Esophagus squamous epithelium (tissue), 5 donors: ENCODE measurements at regions not wholly inside any gene's neighbourhood (a gene's known extent, or its start where the extent isn't known, plus 50 kb on each side); places are given as distances from the start of the nearest gene placed in this dataset.

Experiments
- DNase-seq: peaks from one replicate; lab custom pipeline; 2025; lab: John Stamatoyannopoulos, UW
- H3K27ac ChIP-seq, 4 donors: fragments of 200-600 bp; sonication (generic); one replicate each; pipeline ENCODE4 v1.5.1; 2016 to 2019; ENCODE audit warnings: mild to moderate bottlenecking in 1 of 4
- H3K27me3 ChIP-seq, 4 donors: fragments of 200-600 bp; sonication (generic); 1 replicate in 3 of 4; 2 replicates in 1 of 4; pipeline versions ENCODE4 v1.5.1 to v1.6.0; 2017 to 2021; ENCODE audit warnings: antibody characterized with exemption in 1 of 4
- H3K36me3 ChIP-seq, 3 donors: fragments of 200-600 bp; sonication (generic); one replicate each; pipeline ENCODE4 v1.5.1; 2016 to 2019
- H3K4me1 ChIP-seq, 3 donors: fragments of 200-600 bp; sonication (generic); one replicate each; pipeline ENCODE4 v1.5.1; 2017 to 2019
- H3K4me3 ChIP-seq, 4 donors: fragments of 200-600 bp; sonication (generic); 1 replicate in 3 of 4; 2 replicates in 1 of 4; pipeline ENCODE4 v1.5.1; 2016 to 2019; ENCODE audit warnings: mild to moderate bottlenecking in 2 of 4, moderate library complexity in 1 of 4
- H3K9me3 ChIP-seq, 3 donors: fragments of 200-600 bp; sonication (generic); one replicate each; pipeline ENCODE4 v1.5.1; 2016 to 2019
- POLR2A ChIP-seq, 4 donors: fragments of 450-650 bp; IDR thresholded peaks; one replicate each; pipeline ENCODE4 v1.6.1; 2017; ENCODE audit warnings: antibody characterized with exemption in 4 of 4, mild to moderate bottlenecking in 4 of 4, moderate library complexity in 3 of 4
- WGBS, 2 donors: methylation state at CpG; one replicate each; pipeline ENCODE4 v1.1.5; 2018; 5-methylcytosine and 5-hydroxymethylcytosine counted together
- intact Hi-C: fragments of 100-400 bp; cut with DNase I; formaldehyde crosslinking; loops from one replicate; pipeline ENCODE4 v1.15.0; 2022
- TF ChIP-seq, protein P1 (sequence below), 6 experiments: fragments of 450-650 bp in 4 of 6; fragments of 200-600 bp in 2 of 6; sonication (generic) in 2 of 6; IDR thresholded peaks; one replicate each; pipeline ENCODE4 v1.5.1; 2016 to 2019; ENCODE audit warnings: antibody characterized with exemption in 6 of 6, mild to moderate bottlenecking in 4 of 6, moderate library complexity in 4 of 6
- donor health status: DM: yes; HTN: yes; CAD: no.

DNA sequence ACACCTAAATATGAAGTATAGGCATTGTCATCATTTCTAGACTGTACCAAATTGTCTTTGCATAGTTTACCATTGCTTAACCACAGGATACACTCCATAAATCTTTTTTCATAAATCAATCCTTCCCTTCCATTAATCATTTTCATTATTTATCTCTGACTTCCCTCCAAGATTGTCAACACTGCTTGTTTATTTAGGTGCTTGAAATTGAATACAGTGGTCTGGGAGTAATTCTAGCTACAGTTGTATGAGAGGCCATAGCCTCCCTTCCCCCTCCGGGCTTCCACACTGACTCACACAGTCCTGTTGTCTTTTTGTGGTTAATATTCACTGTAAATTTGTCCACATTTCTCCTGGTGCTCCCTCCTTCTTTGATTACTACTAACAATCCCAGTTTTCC lies 114.2 kb upstream of the ARID2 start:
- intact Hi-C loops, result no loop called here
- no peaks in the 10 kb centered on the region for H3K9me3 ChIP-seq
- no peaks in the 10 kb centered on the region for H3K36me3 ChIP-seq
- no peak for TF ChIP-seq POLR2A (IDR thresholded peaks at IDR 0.05)
- TF ChIP-seq, protein P1, sequence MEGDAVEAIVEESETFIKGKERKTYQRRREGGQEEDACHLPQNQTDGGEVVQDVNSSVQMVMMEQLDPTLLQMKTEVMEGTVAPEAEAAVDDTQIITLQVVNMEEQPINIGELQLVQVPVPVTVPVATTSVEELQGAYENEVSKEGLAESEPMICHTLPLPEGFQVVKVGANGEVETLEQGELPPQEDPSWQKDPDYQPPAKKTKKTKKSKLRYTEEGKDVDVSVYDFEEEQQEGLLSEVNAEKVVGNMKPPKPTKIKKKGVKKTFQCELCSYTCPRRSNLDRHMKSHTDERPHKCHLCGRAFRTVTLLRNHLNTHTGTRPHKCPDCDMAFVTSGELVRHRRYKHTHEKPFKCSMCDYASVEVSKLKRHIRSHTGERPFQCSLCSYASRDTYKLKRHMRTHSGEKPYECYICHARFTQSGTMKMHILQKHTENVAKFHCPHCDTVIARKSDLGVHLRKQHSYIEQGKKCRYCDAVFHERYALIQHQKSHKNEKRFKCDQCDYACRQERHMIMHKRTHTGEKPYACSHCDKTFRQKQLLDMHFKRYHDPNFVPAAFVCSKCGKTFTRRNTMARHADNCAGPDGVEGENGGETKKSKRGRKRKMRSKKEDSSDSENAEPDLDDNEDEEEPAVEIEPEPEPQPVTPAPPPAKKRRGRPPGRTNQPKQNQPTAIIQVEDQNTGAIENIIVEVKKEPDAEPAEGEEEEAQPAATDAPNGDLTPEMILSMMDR (IDR thresholded peaks at IDR 0.05), result no peak
- peaks cover 0 to 5% (median 0%) of the 10 kb centered on the region in 4 donors for H3K27me3 ChIP-seq
- H3K27ac ChIP-seq, result no peak overlapping the region
- no peak for DNase-seq
- H3K4me3 ChIP-seq, result no peak overlapping the region
- 22 to 50% methylated on average over 1 of the region's 1 CpG for WGBS, 2 donors
- H3K4me1 ChIP-seq, result peaks cover 0 to 6% (median 0%) of the 10 kb centered on the region in 3 donors

DNA sequence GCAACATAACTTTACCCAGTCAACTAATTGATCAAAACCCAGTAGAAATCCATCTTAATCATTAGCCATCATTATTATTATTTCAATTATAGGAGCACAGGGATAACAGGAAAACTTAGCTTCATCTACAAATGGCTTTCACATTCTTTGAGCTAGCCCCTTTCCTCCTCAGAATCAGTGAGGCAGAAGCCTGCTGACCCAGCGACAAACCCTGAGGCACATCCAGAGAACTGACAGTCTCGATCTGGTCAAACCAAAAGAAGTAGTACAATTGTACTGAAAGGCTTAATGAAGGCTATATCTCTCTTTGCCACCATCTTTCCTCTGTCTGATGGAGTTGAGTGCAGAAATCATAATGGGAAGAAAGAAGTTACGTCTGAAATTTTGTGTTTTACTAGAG lies 109.8 kb upstream of the ARID2 start:
- no peaks in the 10 kb centered on the region for H3K36me3 ChIP-seq
- H3K4me3 ChIP-seq, result no peak overlapping the region
- no peak for DNase-seq
- intact Hi-C loops, result no loop called here
- TF ChIP-seq, protein P1 (IDR thresholded peaks at IDR 0.05), result no peak
- TF ChIP-seq POLR2A (IDR thresholded peaks at IDR 0.05), result no peak
- no peak overlapping the region for H3K27ac ChIP-seq
- 81 to 97% methylated on average over 3 of the region's 3 CpGs for WGBS, 2 donors
- H3K9me3 ChIP-seq, result no peaks in the 10 kb centered on the region
- H3K4me1 ChIP-seq, result no peaks in the 10 kb centered on the region
- no peaks in the 10 kb centered on the region for H3K27me3 ChIP-seq

DNA sequence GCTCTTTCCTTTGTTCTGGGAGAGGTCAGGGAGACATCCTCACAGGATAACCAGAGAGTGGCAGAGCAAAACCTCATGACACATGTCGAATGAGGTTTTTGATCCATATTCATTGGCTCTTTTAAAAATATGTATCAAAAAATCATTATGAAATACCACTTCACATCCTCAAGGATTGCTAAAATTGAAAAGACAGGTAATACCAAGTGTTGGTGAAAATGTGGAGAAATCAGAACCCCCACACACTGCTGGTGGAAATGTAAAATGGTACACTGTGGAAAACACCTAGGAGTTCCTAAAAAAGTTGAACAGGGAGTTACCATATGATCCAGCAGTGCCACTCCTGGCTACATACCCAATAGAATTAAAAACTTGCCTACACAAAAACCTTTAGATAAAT lies 107.8 kb upstream of the ARID2 start:
- Histone ChIP-seq H3K4me3 (no peak overlapping the region), H3K9me3 (no peaks in the 10 kb centered on the region), H3K4me1 (no peaks in the 10 kb centered on the region), H3K27me3 (no peaks in the 10 kb centered on the region), H3K36me3 (no peaks in the 10 kb centered on the region), H3K27ac (no peak overlapping the region)
- 95 to 100% methylated on average over 1 of the region's 1 CpG for WGBS, 2 donors
- no peak for DNase-seq
- TF ChIP-seq POLR2A (IDR thresholded peaks at IDR 0.05), result no peak
- TF ChIP-seq, protein P1 (IDR thresholded peaks at IDR 0.05), result no peak
- intact Hi-C loops, result no loop called here

DNA sequence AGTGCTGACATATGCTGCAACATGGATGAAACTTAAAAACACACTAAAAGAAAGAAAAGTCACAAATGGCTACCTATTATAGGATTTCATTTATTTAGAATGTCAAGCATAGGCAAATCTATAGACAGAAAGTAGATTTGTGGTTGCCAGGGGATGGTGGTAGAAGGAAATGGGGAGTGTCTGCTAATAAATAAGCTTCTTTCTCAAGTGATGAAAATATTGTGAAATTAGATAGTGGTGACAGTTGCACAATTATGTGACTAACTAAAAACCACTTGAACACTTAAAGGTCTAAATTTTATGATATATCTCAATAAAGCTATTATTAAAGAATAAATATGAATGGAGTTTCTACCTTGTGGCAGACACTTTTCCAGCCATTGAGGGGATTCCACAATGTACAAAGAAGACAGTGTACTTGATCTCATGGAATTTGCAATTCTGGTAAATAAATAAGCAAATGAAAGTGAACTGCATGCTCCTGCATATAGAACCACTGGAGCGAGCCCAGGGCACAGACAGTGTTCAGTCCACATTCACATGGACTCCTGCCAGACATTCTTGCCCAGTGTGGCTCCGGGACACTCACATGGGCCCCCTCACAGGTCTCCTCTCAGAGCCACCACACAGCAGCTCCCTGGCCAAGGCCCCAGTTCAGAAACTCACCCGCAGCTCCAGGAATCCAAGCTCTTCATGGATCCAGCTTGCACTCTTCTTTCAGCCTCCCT lies 107.1 kb upstream of the ARID2 start:
- DNase-seq, result no peak
- no peak overlapping the region for H3K27ac ChIP-seq
- no peaks in the 10 kb centered on the region for H3K36me3 ChIP-seq
- H3K4me1 ChIP-seq, result no peaks in the 10 kb centered on the region
- intact Hi-C loops, result no loop called here
- H3K4me3 ChIP-seq, result no peak overlapping the region
- 75 to 82% methylated on average over 3 of the region's 3 CpGs for WGBS, 2 donors
- TF ChIP-seq, protein P1 (IDR thresholded peaks at IDR 0.05), result no peak
- no peak for TF ChIP-seq POLR2A (IDR thresholded peaks at IDR 0.05)
- H3K27me3 ChIP-seq, result no peaks in the 10 kb centered on the region
- no peaks in the 10 kb centered on the region for H3K9me3 ChIP-seq

DNA sequence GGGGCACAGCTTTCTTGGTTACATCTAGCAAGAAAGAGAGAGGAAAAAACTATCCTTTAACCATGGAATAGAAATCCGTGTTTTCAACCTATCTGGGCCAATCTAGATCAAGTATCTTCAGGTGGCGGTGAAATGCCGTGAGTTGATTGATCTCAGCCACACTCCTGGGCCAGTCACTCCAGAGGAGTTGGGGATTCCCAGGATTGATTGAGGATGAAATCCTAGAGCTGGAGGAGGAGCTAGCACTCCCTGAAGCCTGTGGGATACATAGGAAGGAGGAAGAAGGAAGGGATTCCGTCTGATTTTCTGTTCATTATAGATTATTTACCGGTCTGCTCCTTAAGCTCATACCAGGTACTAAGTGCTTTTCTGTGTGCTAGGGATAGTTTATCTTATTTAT lies 106.3 kb upstream of the ARID2 start:
- DNase-seq, result no peak
- TF ChIP-seq, protein P1 (IDR thresholded peaks at IDR 0.05), result no peak
- TF ChIP-seq POLR2A (IDR thresholded peaks at IDR 0.05), result no peak
- WGBS, 2 donors, result 61 to 83% methylated on average over 5 of the region's 5 CpGs
- intact Hi-C loops, result no loop called here
- H3K27ac ChIP-seq, result no peak overlapping the region
- H3K27me3 ChIP-seq, result no peaks in the 10 kb centered on the region
- H3K4me3 ChIP-seq, result no peak overlapping the region
- no peaks in the 10 kb centered on the region for H3K9me3 ChIP-seq
- H3K36me3 ChIP-seq, result no peaks in the 10 kb centered on the region
- H3K4me1 ChIP-seq, result no peaks in the 10 kb centered on the region
